Keratinocyte (primary cell): ENCODE measurements at regions not wholly inside any gene's neighbourhood (a gene's known extent, or its start where the extent isn't known, plus 50 kb on each side); places are given as distances from the start of the nearest gene placed in this dataset.

Experiments used
- DNase-seq: peaks from one replicate; pipeline ENCODE4 v3.0.0-alpha.2; 2011; ENCODE audit warnings: low read depth, missing footprints, low spot score
- FAIRE-seq: peaks from 2 replicates; lab custom pipeline; 2011; peaks lifted over from hg19 to GRCh38; lab: Jason Lieb, UNC
- H2AFZ ChIP-seq: 2 replicates; pipeline ENCODE4 v1.6.0; 2012; ENCODE audit warnings: low read length, control low read depth, inconsistent platforms; ENCODE audit not compliant: control insufficient read depth
- H3K27ac ChIP-seq: 2 replicates; pipeline ENCODE4 v1.5.1; 2011; ENCODE audit warnings: low read length; ENCODE audit not compliant: control insufficient read depth, insufficient read depth
- H3K27me3 ChIP-seq: 3 replicates; pipeline ENCODE4 v1.6.0; 2011; ENCODE audit warnings: low read length; ENCODE audit not compliant: control insufficient read depth, insufficient read depth; ENCODE audit errors: extremely low read depth
- H3K36me3 ChIP-seq, 2 experiments: 2 replicates in 1 of 2; 3 replicates in 1 of 2; pipeline ENCODE4 v1.5.1; 2011; ENCODE audit warnings: low read length in 2 of 2, mild to moderate bottlenecking in 1 of 2; ENCODE audit not compliant: control insufficient read depth in 2 of 2, insufficient read depth in 2 of 2; ENCODE audit errors: extremely low read depth in 1 of 2
- H3K4me1 ChIP-seq: 3 replicates; pipeline ENCODE4 v1.5.1; 2011; ENCODE audit warnings: low read length; ENCODE audit not compliant: control insufficient read depth, insufficient read depth; ENCODE audit errors: extremely low read depth
- H3K4me2 ChIP-seq: 3 replicates; pipeline ENCODE4 v1.6.0; 2011; ENCODE audit warnings: low read depth, low read length; ENCODE audit not compliant: control insufficient read depth, insufficient read depth; ENCODE audit errors: extremely low read depth
- H3K4me3 ChIP-seq, 3 experiments: fragments of 200-600 bp in 1 of 3; sonication (generic) in 1 of 3; 2 replicates in 2 of 3; 3 replicates in 1 of 3; pipeline ENCODE4 v1.5.1; 2011 to 2016; ENCODE audit warnings: low read length in 3 of 3, mild to moderate bottlenecking in 3 of 3, control low read depth in 2 of 3, inconsistent platforms in 1 of 3, low read depth in 1 of 3, mixed read lengths in 1 of 3, mixed run types in 1 of 3, moderate library complexity in 1 of 3; ENCODE audit not compliant: control insufficient read depth in 2 of 3, insufficient read depth in 2 of 3; ENCODE audit errors: extremely low read depth in 1 of 3
- H3K79me2 ChIP-seq: 2 replicates; pipeline ENCODE4 v1.6.0; 2012; ENCODE audit warnings: low read length; ENCODE audit not compliant: control insufficient read depth, insufficient read depth
- H3K9ac ChIP-seq: 3 replicates; pipeline ENCODE4 v1.6.0; 2011; ENCODE audit warnings: low read length; ENCODE audit not compliant: control insufficient read depth, insufficient read depth; ENCODE audit errors: extremely low read depth
- H3K9me1 ChIP-seq: 3 replicates; pipeline ENCODE4 v1.6.0; 2011; ENCODE audit warnings: low read length; ENCODE audit not compliant: control insufficient read depth, insufficient read depth; ENCODE audit errors: extremely low read depth
- H3K9me3 ChIP-seq: 2 replicates; pipeline ENCODE4 v1.5.1; 2012; ENCODE audit warnings: low read depth, low read length; ENCODE audit not compliant: control insufficient read depth
- H4K20me1 ChIP-seq: 3 replicates; pipeline ENCODE4 v1.6.0; 2011; ENCODE audit warnings: low read length; ENCODE audit not compliant: control insufficient read depth, insufficient read depth; ENCODE audit errors: extremely low read depth
- CTCF ChIP-seq, 3 experiments: IDR thresholded peaks in 1 of 3; conservative IDR thresholded peaks in 1 of 3; optimal IDR thresholded peaks in 1 of 3; 2 replicates in 2 of 3; 3 replicates in 1 of 3; pipeline versions ENCODE3 to v1.5.1; 2011; ENCODE audit warnings: low read length in 3 of 3, mild to moderate bottlenecking in 3 of 3, moderate library complexity in 2 of 3, control low read depth in 1 of 3, inconsistent platforms in 1 of 3; ENCODE audit not compliant: insufficient read depth in 2 of 3; ENCODE audit errors: extremely low read depth in 1 of 3
- EZH2 ChIP-seq: IDR thresholded peaks from one replicate; pipeline ENCODE4 v1.6.1; 2012; ENCODE audit warnings: inconsistent platforms, mild to moderate bottlenecking, low read length, moderate library complexity
- dilution Hi-C: fragments of 300-500 bp; cut with MboI; formaldehyde crosslinking; loops from one replicate; pipeline ENCODE4 v1.7.0; 2020; ENCODE audit warnings: low sequenced_read_pairs; ENCODE audit not compliant: extremely low pct_ligation_motif_present

- no peaks in the 10 kb centered on the region for H3K36me3 ChIP-seq
- H2AFZ ChIP-seq = no peak overlapping the region
- H3K9me3 ChIP-seq = no peaks in the 10 kb centered on the region
- no peak overlapping the region for H3K9ac ChIP-seq
- FAIRE-seq (no peak), DNase-seq (no peak)
- no peaks in the 10 kb centered on the region for H3K27me3 ChIP-seq
- H3K4me2 ChIP-seq = no peak overlapping the region
- peaks cover 2% of the 10 kb centered on the region for H3K4me1 ChIP-seq
- TF ChIP-seq CTCF (optimal IDR thresholded peaks at IDR 0.05 in 1 of 3, IDR thresholded peaks at IDR 0.05 in 1 of 3, conservative IDR thresholded peaks at IDR 0.05 in 1 of 3; ENCODE audit: extremely low read depth in 1 of 3, insufficient read depth in 2 of 3, low read length in 3 of 3) (no peak), EZH2 (no peak)
- dilution Hi-C loops = no loop called here
- H3K9me1 ChIP-seq = no peaks in the 10 kb centered on the region
- no peak overlapping the region for H3K27ac ChIP-seq
- no peak overlapping the region for H3K4me3 ChIP-seq
- no peaks in the 10 kb centered on the region for H4K20me1 ChIP-seq
- H3K79me2 ChIP-seq = no peaks in the 10 kb centered on the region
Measured at GRCh38 chr5:13464532-13465193, 479.8 kb downstream of the DNAH5 start.

DNA sequence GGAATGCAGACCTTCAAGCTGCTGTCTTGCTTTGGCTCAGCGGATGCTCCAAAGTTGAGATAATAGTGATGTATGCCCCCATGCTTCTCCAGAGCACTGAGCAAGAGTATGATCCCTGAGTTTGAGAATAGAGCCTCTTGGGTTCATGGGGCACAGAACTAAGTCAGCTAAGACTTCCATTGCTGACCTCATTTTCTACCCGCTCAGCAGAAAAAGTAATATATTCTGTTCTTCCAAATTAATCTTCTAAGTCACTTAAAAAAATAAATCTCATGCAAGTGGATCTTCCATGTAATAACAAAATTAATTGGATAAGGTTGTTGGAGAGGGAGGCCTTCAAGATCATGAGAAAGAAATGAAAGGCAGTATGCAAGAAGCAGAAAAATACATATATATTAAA lies 483.9 kb downstream of the DNAH5 start:
- Histone ChIP-seq H3K79me2 (no peaks in the 10 kb centered on the region), H3K4me2 (no peak overlapping the region), H3K4me3 (no peak overlapping the region), H4K20me1 (no peaks in the 10 kb centered on the region), H3K36me3 (no peaks in the 10 kb centered on the region), H3K9me1 (no peaks in the 10 kb centered on the region), H3K9ac (no peak overlapping the region), H3K27me3 (no peaks in the 10 kb centered on the region), H3K9me3 (no peaks in the 10 kb centered on the region), H2AFZ (no peak overlapping the region), H3K4me1 (peaks cover 2% of the 10 kb centered on the region), H3K27ac (no peak overlapping the region)
- dilution Hi-C loops = no loop called here
- DNase-seq (no peak), FAIRE-seq (no peak)
- TF ChIP-seq CTCF (optimal IDR thresholded peaks at IDR 0.05 in 1 of 3, IDR thresholded peaks at IDR 0.05 in 1 of 3, conservative IDR thresholded peaks at IDR 0.05 in 1 of 3; ENCODE audit: extremely low read depth in 1 of 3, insufficient read depth in 2 of 3, low read length in 3 of 3) (no peak), EZH2 (no peak)
